Liver (tissue), 8 donors: ENCODE measurements at regions not wholly inside any gene's neighbourhood (a gene's known extent, or its start where the extent isn't known, plus 50 kb on each side); places are given as distances from the start of the nearest gene placed in this dataset.

Experiments
- DNase-seq: peaks from one replicate; pipeline ENCODE4 v3.0.0-alpha.2; 2017; ENCODE audit warnings: low spot score
- H3K27ac ChIP-seq, 2 donors: one replicate each; pipeline ENCODE4 v1.7.0; 2013; ENCODE audit warnings: inconsistent platforms in 2 of 2, low read length in 2 of 2, control low read depth in 1 of 2, low read depth in 1 of 2, mild to moderate bottlenecking in 1 of 2
- H3K27me3 ChIP-seq, 4 donors: one replicate each; pipeline versions ENCODE4 v1.6.1 to v1.7.0; 2013; ENCODE audit warnings: low read length in 3 of 4, inconsistent platforms in 1 of 4, mild to moderate bottlenecking in 1 of 4, moderate library complexity in 1 of 4; ENCODE audit not compliant: control insufficient read depth in 4 of 4, insufficient read depth in 4 of 4
- H3K36me3 ChIP-seq, 4 donors: one replicate each; pipeline versions ENCODE4 v1.6.1 to v1.7.0; 2013; ENCODE audit warnings: low read length in 3 of 4, mild to moderate bottlenecking in 3 of 4, low read depth in 1 of 4, moderate library complexity in 1 of 4; ENCODE audit not compliant: control insufficient read depth in 4 of 4, insufficient read depth in 3 of 4
- H3K4me1 ChIP-seq, 4 donors: one replicate each; pipeline versions ENCODE4 v1.6.1 to v1.7.0; 2013; ENCODE audit warnings: low read length in 3 of 4, mild to moderate bottlenecking in 3 of 4, moderate library complexity in 1 of 4; ENCODE audit not compliant: control insufficient read depth in 4 of 4, insufficient read depth in 4 of 4
- H3K4me3 ChIP-seq, 3 donors: one replicate each; pipeline versions ENCODE4 v1.6.1 to v1.7.0; 2013; ENCODE audit warnings: low read length in 3 of 3, control low read depth in 1 of 3, low read depth in 1 of 3, mild to moderate bottlenecking in 1 of 3
- H3K9ac ChIP-seq, 2 donors: one replicate each; pipeline ENCODE4 v1.7.0; 2013; ENCODE audit warnings: low read length in 2 of 2, mild to moderate bottlenecking in 2 of 2, moderate library complexity in 2 of 2, control low read depth in 1 of 2, low read depth in 1 of 2
- H3K9me3 ChIP-seq, 4 donors: one replicate each; pipeline versions ENCODE4 v1.6.1 to v1.7.0; 2013; ENCODE audit warnings: low read length in 3 of 4; ENCODE audit not compliant: control insufficient read depth in 4 of 4
- EGR1 ChIP-seq, 2 donors: IDR thresholded peaks; 2 replicates each; pipeline ENCODE4 v1.6.1; 2016 to 2018; ENCODE audit warnings: antibody characterized with exemption in 2 of 2, low read depth in 2 of 2
- FOXA1 ChIP-seq: IDR thresholded peaks from 2 replicates; pipeline ENCODE4 v1.6.1; 2016; ENCODE audit warnings: antibody characterized with exemption
- FOXA2 ChIP-seq: IDR thresholded peaks from 2 replicates; pipeline ENCODE4 v1.6.1; 2016; ENCODE audit warnings: antibody characterized with exemption
- GABPA ChIP-seq, 2 donors: IDR thresholded peaks in 1 of 2; conservative IDR thresholded peaks in 1 of 2; 2 replicates each; pipeline ENCODE4 v1.6.1; 2016; ENCODE audit warnings: antibody characterized with exemption in 2 of 2, mild to moderate bottlenecking in 1 of 2, moderate library complexity in 1 of 2
- HNF4A ChIP-seq, 2 donors: conservative IDR thresholded peaks; 2 replicates each; pipeline ENCODE4 v1.6.1; 2016; ENCODE audit warnings: antibody characterized with exemption in 2 of 2, mild to moderate bottlenecking in 2 of 2
- HNF4G ChIP-seq: IDR thresholded peaks from 2 replicates; pipeline ENCODE4 v1.6.1; 2016; ENCODE audit warnings: antibody characterized with exemption
- JUND ChIP-seq, 2 donors: IDR thresholded peaks; 2 replicates each; pipeline ENCODE4 v1.6.1; 2016; ENCODE audit warnings: antibody characterized with exemption in 2 of 2
- NR2F2 ChIP-seq: IDR thresholded peaks from 2 replicates; pipeline ENCODE4 v1.6.1; 2016; ENCODE audit warnings: antibody characterized with exemption
- RAD21 ChIP-seq, 2 donors: IDR thresholded peaks; 2 replicates each; pipeline ENCODE4 v1.6.1; 2016; ENCODE audit warnings: antibody characterized with exemption in 2 of 2, mild to moderate bottlenecking in 2 of 2
- RXRA ChIP-seq, 2 donors: IDR thresholded peaks; 2 replicates each; pipeline ENCODE4 v1.6.1; 2017 to 2018; ENCODE audit warnings: antibody characterized with exemption in 2 of 2, mild to moderate bottlenecking in 1 of 2
- SP1 ChIP-seq: IDR thresholded peaks from 2 replicates; pipeline ENCODE4 v1.6.1; 2018; ENCODE audit warnings: antibody characterized with exemption, mild to moderate bottlenecking
- TAF1 ChIP-seq: conservative IDR thresholded peaks from 2 replicates; pipeline ENCODE4 v1.6.1; 2016; ENCODE audit warnings: antibody characterized with exemption, mild to moderate bottlenecking
- YY1 ChIP-seq: IDR thresholded peaks from 2 replicates; pipeline ENCODE4 v1.6.1; 2016; ENCODE audit warnings: antibody characterized with exemption, mild to moderate bottlenecking
- WGBS: extraction: QIAGEN DNeasy Blood & Tissue Kit; methylation state at CpG from one replicate; pipeline ENCODE4 v1.1.7; 2013; 5-methylcytosine and 5-hydroxymethylcytosine counted together
- TF ChIP-seq, protein P1 (sequence below): IDR thresholded peaks from 2 replicates; pipeline ENCODE4 v1.6.1; 2016; ENCODE audit warnings: antibody characterized with exemption
- TF ChIP-seq, protein P2 (sequence below): IDR thresholded peaks from 2 replicates; pipeline ENCODE4 v1.6.1; 2016; ENCODE audit warnings: antibody characterized with exemption
- TF ChIP-seq, protein P3 (sequence below): IDR thresholded peaks from 2 replicates; pipeline ENCODE4 v1.6.1; 2016; ENCODE audit warnings: antibody characterized with exemption
- TF ChIP-seq, protein P4 (sequence below): fragments of 150-350 bp; IDR thresholded peaks from 2 replicates; pipeline ENCODE4 v1.5.1; 2017; ENCODE audit warnings: improper control_type of control experiment, low read depth, low read length; ENCODE audit not compliant: missing input control
- donor health status: healthy.
- donor health status: healthy.
- donor health status: healthy.
- donor health status: healthy.
- donor health status: healthy.

GRCh38 chr4:169870507-169870906, 112.8 kb upstream of the HPF1 start:
- no peaks in the 10 kb centered on the region for H3K9me3 ChIP-seq
- no peak overlapping the region for H3K4me3 ChIP-seq
- H3K27ac ChIP-seq: no peak overlapping the region
- H3K27me3 ChIP-seq: peaks cover 0 to 7% (median 0%) of the 10 kb centered on the region in 4 donors
- TF ChIP-seq FOXA2: no peak
- 70% methylated on average over 3 of the region's 3 CpGs for WGBS
- H3K36me3 ChIP-seq: no peaks in the 10 kb centered on the region
- no peak overlapping the region for H3K9ac ChIP-seq
- DNase-seq: no peak
- no peaks in the 10 kb centered on the region for H3K4me1 ChIP-seq

- no peaks in the 10 kb centered on the region for H3K36me3 ChIP-seq
- H3K4me1 ChIP-seq: no peaks in the 10 kb centered on the region
- 81% methylated on average over 5 of the region's 5 CpGs for WGBS
- no peak overlapping the region for H3K4me3 ChIP-seq
- peaks cover 0 to 3% (median 0%) of the 10 kb centered on the region in 4 donors for H3K27me3 ChIP-seq
- TF ChIP-seq GABPA (IDR thresholded peaks at IDR 0.05 in 1 of 2, conservative IDR thresholded peaks at IDR 0.05 in 1 of 2) (no peak), RXRA (IDR thresholded peaks at IDR 0.05) (no peak), NR2F2 (no peak), JUND (IDR thresholded peaks at IDR 0.05) (no peak), YY1 (no peak), EGR1 (IDR thresholded peaks at IDR 0.05; ENCODE audit: low read depth in 2 of 2) (no peak), RAD21 (IDR thresholded peaks at IDR 0.05) (no peak), HNF4G (no peak), HNF4A (conservative IDR thresholded peaks at IDR 0.05) (no peak), SP1 (no peak), TAF1 (no peak), FOXA2 (no peak)
- TF ChIP-seq, protein P1, sequence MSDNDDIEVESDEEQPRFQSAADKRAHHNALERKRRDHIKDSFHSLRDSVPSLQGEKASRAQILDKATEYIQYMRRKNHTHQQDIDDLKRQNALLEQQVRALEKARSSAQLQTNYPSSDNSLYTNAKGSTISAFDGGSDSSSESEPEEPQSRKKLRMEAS: no peak
- TF ChIP-seq, protein P2, sequence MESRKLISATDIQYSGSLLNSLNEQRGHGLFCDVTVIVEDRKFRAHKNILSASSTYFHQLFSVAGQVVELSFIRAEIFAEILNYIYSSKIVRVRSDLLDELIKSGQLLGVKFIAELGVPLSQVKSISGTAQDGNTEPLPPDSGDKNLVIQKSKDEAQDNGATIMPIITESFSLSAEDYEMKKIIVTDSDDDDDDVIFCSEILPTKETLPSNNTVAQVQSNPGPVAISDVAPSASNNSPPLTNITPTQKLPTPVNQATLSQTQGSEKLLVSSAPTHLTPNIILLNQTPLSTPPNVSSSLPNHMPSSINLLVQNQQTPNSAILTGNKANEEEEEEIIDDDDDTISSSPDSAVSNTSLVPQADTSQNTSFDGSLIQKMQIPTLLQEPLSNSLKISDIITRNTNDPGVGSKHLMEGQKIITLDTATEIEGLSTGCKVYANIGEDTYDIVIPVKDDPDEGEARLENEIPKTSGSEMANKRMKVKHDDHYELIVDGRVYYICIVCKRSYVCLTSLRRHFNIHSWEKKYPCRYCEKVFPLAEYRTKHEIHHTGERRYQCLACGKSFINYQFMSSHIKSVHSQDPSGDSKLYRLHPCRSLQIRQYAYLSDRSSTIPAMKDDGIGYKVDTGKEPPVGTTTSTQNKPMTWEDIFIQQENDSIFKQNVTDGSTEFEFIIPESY: no peak
- TF ChIP-seq, protein P3, sequence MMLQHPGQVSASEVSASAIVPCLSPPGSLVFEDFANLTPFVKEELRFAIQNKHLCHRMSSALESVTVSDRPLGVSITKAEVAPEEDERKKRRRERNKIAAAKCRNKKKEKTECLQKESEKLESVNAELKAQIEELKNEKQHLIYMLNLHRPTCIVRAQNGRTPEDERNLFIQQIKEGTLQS: no peak
- TF ChIP-seq, protein P4, sequence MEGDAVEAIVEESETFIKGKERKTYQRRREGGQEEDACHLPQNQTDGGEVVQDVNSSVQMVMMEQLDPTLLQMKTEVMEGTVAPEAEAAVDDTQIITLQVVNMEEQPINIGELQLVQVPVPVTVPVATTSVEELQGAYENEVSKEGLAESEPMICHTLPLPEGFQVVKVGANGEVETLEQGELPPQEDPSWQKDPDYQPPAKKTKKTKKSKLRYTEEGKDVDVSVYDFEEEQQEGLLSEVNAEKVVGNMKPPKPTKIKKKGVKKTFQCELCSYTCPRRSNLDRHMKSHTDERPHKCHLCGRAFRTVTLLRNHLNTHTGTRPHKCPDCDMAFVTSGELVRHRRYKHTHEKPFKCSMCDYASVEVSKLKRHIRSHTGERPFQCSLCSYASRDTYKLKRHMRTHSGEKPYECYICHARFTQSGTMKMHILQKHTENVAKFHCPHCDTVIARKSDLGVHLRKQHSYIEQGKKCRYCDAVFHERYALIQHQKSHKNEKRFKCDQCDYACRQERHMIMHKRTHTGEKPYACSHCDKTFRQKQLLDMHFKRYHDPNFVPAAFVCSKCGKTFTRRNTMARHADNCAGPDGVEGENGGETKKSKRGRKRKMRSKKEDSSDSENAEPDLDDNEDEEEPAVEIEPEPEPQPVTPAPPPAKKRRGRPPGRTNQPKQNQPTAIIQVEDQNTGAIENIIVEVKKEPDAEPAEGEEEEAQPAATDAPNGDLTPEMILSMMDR: no peak
- no peaks in the 10 kb centered on the region for H3K9me3 ChIP-seq
- H3K27ac ChIP-seq: no peak overlapping the region
- no peak for DNase-seq
- H3K9ac ChIP-seq: no peak overlapping the region
Observed at GRCh38 chr4:169869490-169869889, 111.7 kb upstream of the HPF1 start.

DNA sequence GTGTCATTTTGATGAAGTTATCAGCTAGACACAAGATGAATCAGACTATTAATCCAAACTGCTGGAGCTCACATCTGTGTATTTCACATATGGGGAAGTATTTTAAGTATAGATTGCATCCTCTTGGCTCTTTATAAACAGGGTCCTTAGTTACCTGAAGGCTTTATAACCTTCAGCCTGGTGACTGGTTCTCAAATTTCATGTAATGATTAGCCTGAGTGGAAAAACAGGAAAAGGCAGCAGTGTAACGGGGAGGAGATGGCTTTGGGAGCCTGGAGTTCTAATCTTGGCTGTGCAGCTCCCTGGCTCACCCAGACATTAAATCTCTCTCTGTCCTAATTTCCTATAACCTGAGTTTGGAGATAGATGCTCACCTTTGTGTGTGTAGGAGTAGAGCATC, 103.8 kb upstream of the HPF1 start:
- H3K36me3 ChIP-seq: no peaks in the 10 kb centered on the region
- no peak for TF ChIP-seq FOXA1
- no peak overlapping the region for H3K27ac ChIP-seq
- DNase-seq: no peak
- no peaks in the 10 kb centered on the region for H3K4me1 ChIP-seq
- H3K9me3 ChIP-seq: no peaks in the 10 kb centered on the region
- WGBS: 17% methylated on average over 1 of the region's 1 CpG
- no peak overlapping the region for H3K4me3 ChIP-seq
- no peak overlapping the region for H3K9ac ChIP-seq
- peaks cover 0 to under 1% (median 0%) of the 10 kb centered on the region in 4 donors for H3K27me3 ChIP-seq
